ENCODE measurements at regions not wholly inside any gene's neighbourhood (a gene's known extent, or its start where the extent isn't known, plus 50 kb on each side); places are given as distances from the start of the nearest gene placed in this dataset.

GRCh38 chr12:93197067-93197593 lies 180.6 kb upstream of the NUDT4 start:
- Histone ChIP-seq H3K79me2 (replicated peaks; ENCODE audit: insufficient read depth, low read length) (no peaks in the 10 kb centered on the region), H3K9ac (ENCODE audit: low read length) (no peak overlapping the region), H3K9me2 (ENCODE audit: insufficient read depth, low read length) (no peaks in the 10 kb centered on the region), H3K4me3 (ENCODE audit: low read length) (no peak overlapping the region), H3K27ac (ENCODE audit: low read length) (no peak overlapping the region), H3K36me3 (ENCODE audit: insufficient read depth, low read length) (no peaks in the 10 kb centered on the region), H3K4me2 (ENCODE audit: low read length) (no peak overlapping the region), H3K27me3 (ENCODE audit: insufficient read depth, low read depth, low read length) (no peaks in the 10 kb centered on the region), H3K9me3 (ENCODE audit: low read length) (no peaks in the 10 kb centered on the region), H2AFZ (ENCODE audit: low read depth, low read length) (no peak overlapping the region), H3F3A (ENCODE audit: insufficient read depth, low read length, poor library complexity, severe bottlenecking) (no peaks in the 10 kb centered on the region), H4K20me1 (ENCODE audit: insufficient read depth) (no peaks in the 10 kb centered on the region)
- TF ChIP-seq EP300 (conservative IDR thresholded peaks at IDR 0.05; ENCODE audit: poor library complexity, severe bottlenecking) (no peak), CTCF (IDR thresholded peaks at IDR 0.05; ENCODE audit: poor library complexity, severe bottlenecking) (no peak), MXI1 (conservative IDR thresholded peaks at IDR 0.05; ENCODE audit: poor library complexity, severe bottlenecking) (no peak), POLR2AphosphoS5 (IDR thresholded peaks at IDR 0.05) (no peak), TAF1 (IDR thresholded peaks at IDR 0.05; ENCODE audit: low read depth) (no peak), REST (IDR thresholded peaks at IDR 0.05; ENCODE audit: borderline replicate concordance) (no peak), SMC3 (conservative IDR thresholded peaks at IDR 0.05; ENCODE audit: poor library complexity) (no peak), EZH2 (IDR thresholded peaks at IDR 0.05; ENCODE audit: borderline replicate concordance, insufficient read depth, low read length, poor library complexity, severe bottlenecking) (no peak), RAD21 (conservative IDR thresholded peaks at IDR 0.05) (no peak)

GRCh38 chr12:93198086-93198485 lies 179.6 kb upstream of the NUDT4 start:
- H3K27ac ChIP-seq (ENCODE audit: low read length), result no peak overlapping the region
- no peak overlapping the region for H2AFZ ChIP-seq (ENCODE audit: low read depth, low read length)
- no peak overlapping the region for H3K9ac ChIP-seq (ENCODE audit: low read length)
- no peaks in the 10 kb centered on the region for H3K27me3 ChIP-seq (ENCODE audit: insufficient read depth, low read depth, low read length)
- no peak for TF ChIP-seq SMC3 (conservative IDR thresholded peaks at IDR 0.05; ENCODE audit: poor library complexity)
- TF ChIP-seq RAD21 (conservative IDR thresholded peaks at IDR 0.05), result no peak
- no peak for TF ChIP-seq TAF1 (IDR thresholded peaks at IDR 0.05; ENCODE audit: low read depth)
- TF ChIP-seq REST (IDR thresholded peaks at IDR 0.05; ENCODE audit: borderline replicate concordance), result no peak
- no peak for TF ChIP-seq POLR2AphosphoS5 (IDR thresholded peaks at IDR 0.05)
- no peak for TF ChIP-seq MXI1 (conservative IDR thresholded peaks at IDR 0.05; ENCODE audit: poor library complexity, severe bottlenecking)
- TF ChIP-seq CTCF (IDR thresholded peaks at IDR 0.05; ENCODE audit: poor library complexity, severe bottlenecking), result no peak
- TF ChIP-seq EP300 (conservative IDR thresholded peaks at IDR 0.05; ENCODE audit: poor library complexity, severe bottlenecking), result no peak
- TF ChIP-seq EZH2 (IDR thresholded peaks at IDR 0.05; ENCODE audit: borderline replicate concordance, insufficient read depth, low read length, poor library complexity, severe bottlenecking), result no peak
- H3K36me3 ChIP-seq (ENCODE audit: insufficient read depth, low read length), result no peaks in the 10 kb centered on the region
- H4K20me1 ChIP-seq (ENCODE audit: insufficient read depth), result no peaks in the 10 kb centered on the region
- no peaks in the 10 kb centered on the region for H3K9me2 ChIP-seq (ENCODE audit: insufficient read depth, low read length)
- H3K4me3 ChIP-seq (ENCODE audit: low read length), result no peak overlapping the region
- H3K4me2 ChIP-seq (ENCODE audit: low read length), result no peak overlapping the region
- H3F3A ChIP-seq (ENCODE audit: insufficient read depth, low read length, poor library complexity, severe bottlenecking), result no peaks in the 10 kb centered on the region
- no peaks in the 10 kb centered on the region for H3K79me2 ChIP-seq (replicated peaks; ENCODE audit: insufficient read depth, low read length)
- H3K9me3 ChIP-seq (ENCODE audit: low read length), result no peaks in the 10 kb centered on the region

Measured in neural cell (in vitro differentiated cells).